MCF 10A (cell line): ENCODE measurements at regions not wholly inside any gene's neighbourhood (a gene's known extent, or its start where the extent isn't known, plus 50 kb on each side); places are given as distances from the start of the nearest gene placed in this dataset.
"Not testable (repeated sequence)": the region's sequence is repeated elsewhere in the genome, so short reads cannot be mapped to it uniquely, and the experiment has no call there.

Experiments
- BruUV-seq: library from RNA; stranded (reverse); fragments of 400-500 nt; replicated peaks from 2 replicates; lab custom pipeline; 2021; lab: Mats Ljungman, UMichigan
- CTCF ChIA-PET: fragments of 300-600 bp; sonication (Branson Sonifier 250); formaldehyde crosslinking; extraction: SDS; loops from one replicate; lab custom pipeline; 2021; ENCODE audit warnings: antibody characterized with exemption, inconsistent platforms; lab: Yijun Ruan, JAX
- POLR2A ChIA-PET: fragments of 300-600, 350-650 bp; sonication (Branson Sonifier 250); formaldehyde crosslinking; extraction: SDS; loops from one replicate; lab custom pipeline; 2020; ENCODE audit warnings: antibody characterized with exemption, inconsistent platforms; lab: Yijun Ruan, JAX
- DNase-seq: peaks from one replicate; pipeline ENCODE4 v3.0.0-alpha.2; 2018; ENCODE audit not compliant: unreplicated experiment
- H3K27ac Mint-ChIP-seq: one replicate; pipeline ENCODE4 v1.8.0; 2022; ENCODE audit warnings: mild to moderate bottlenecking, low read depth, mixed read lengths; ENCODE audit not compliant: unreplicated experiment
- H3K27me3 Mint-ChIP-seq: one replicate; pipeline ENCODE4 v1.8.0; 2022; ENCODE audit warnings: mixed read lengths; ENCODE audit not compliant: insufficient read depth, unreplicated experiment
- H3K36me3 Mint-ChIP-seq: one replicate; pipeline ENCODE4 v1.8.0; 2022; ENCODE audit warnings: mild to moderate bottlenecking, moderate library complexity, mixed read lengths; ENCODE audit not compliant: insufficient read depth, unreplicated experiment
- H3K4me1 Mint-ChIP-seq: one replicate; pipeline ENCODE4 v1.8.0; 2022; ENCODE audit warnings: mixed read lengths; ENCODE audit not compliant: insufficient read depth, unreplicated experiment
- H3K4me3 Mint-ChIP-seq: one replicate; pipeline ENCODE4 v1.8.0; 2022; ENCODE audit warnings: mild to moderate bottlenecking, moderate library complexity, mixed read lengths; ENCODE audit not compliant: unreplicated experiment
- H3K9me3 Mint-ChIP-seq: one replicate; pipeline ENCODE4 v1.8.0; 2022; ENCODE audit warnings: mixed read lengths; ENCODE audit not compliant: unreplicated experiment
- CTCF ChIP-seq: fragments of 200-600 bp; IDR thresholded peaks from one replicate; pipeline ENCODE4 v1.8.0; 2022; ENCODE audit warnings: antibody characterized with exemption, mild to moderate bottlenecking; ENCODE audit not compliant: unreplicated experiment
- intact Hi-C: fragments of 100-400 bp; cut with micrococcal nuclease; formaldehyde crosslinking; loops from 2 replicates; pipeline ENCODE4 v1.14.1; 2022

GRCh38 chr5:67897431-67897830, 318.1 kb upstream of the PIK3R1 start:
- H3K27me3 Mint-ChIP-seq = no peaks in the 10 kb centered on the region
- H3K9me3 Mint-ChIP-seq = no peaks in the 10 kb centered on the region
- no peak for TF ChIP-seq CTCF
- no peaks in the 10 kb centered on the region for H3K36me3 Mint-ChIP-seq
- intact Hi-C loops = no loop called here
- BruUV-seq = no TSS peak
- peak overlapping the region; percentile 82 for H3K27ac Mint-ChIP-seq
- H3K4me3 Mint-ChIP-seq = no peak overlapping the region
- POLR2A ChIA-PET = interaction anchor here (0.6 to 3.5 kb wide), 43 partner anchors 10 to 650 kb away, joined by 3 to 106 read pairs (median 4); partner anchors contain the start of gene PIK3R1
- CTCF ChIA-PET = interaction anchor here (0.6 to 1.4 kb wide), 7 partner anchors 80 to 1065 kb away, joined by 3 to 5 read pairs (median 3); no protein-coding TSS in a partner anchor
- H3K4me1 Mint-ChIP-seq = peaks cover 39% of the 10 kb centered on the region
- peak; percentile 86 for DNase-seq

GRCh38 chr5:67896930-67897313, 318.6 kb upstream of the PIK3R1 start:
- Mint-ChIP-seq H3K9me3 (no peaks in the 10 kb centered on the region), H3K27me3 (no peaks in the 10 kb centered on the region), H3K4me1 (peaks cover 39% of the 10 kb centered on the region), H3K27ac (peak overlapping the region; percentile 82), H3K36me3 (no peaks in the 10 kb centered on the region), H3K4me3 (no peak overlapping the region)
- TF ChIP-seq CTCF = no peak
- intact Hi-C loops = no loop called here
- BruUV-seq = TSS peak; percentile 94
- POLR2A ChIA-PET = interaction anchor here (0.6 to 3.5 kb wide), 36 partner anchors 9 to 649 kb away, joined by 3 to 106 read pairs (median 4); partner anchors contain the start of gene PIK3R1
- CTCF ChIA-PET = interaction anchor here (0.5 to 1.4 kb wide), 6 partner anchors 137 to 1065 kb away, joined by 3 to 4 read pairs (median 3); no protein-coding TSS in a partner anchor
- DNase-seq = peak; percentile 7

- POLR2A ChIA-PET = interaction anchor here (0.6 to 3.5 kb wide), 22 partner anchors 9 to 649 kb away, joined by 3 to 106 read pairs (median 8); partner anchors contain the start of gene PIK3R1
These were observed 319.1 kb upstream of the PIK3R1 start for GRCh38 chr5:67896311-67896929.

GRCh38 chr5:67889870-67890269, 325.7 kb upstream of the PIK3R1 start:
- DNase-seq, BruUV-seq, H3K9me3 Mint-ChIP-seq, H3K27ac Mint-ChIP-seq, H3K4me3 Mint-ChIP-seq, CTCF ChIA-PET, H3K36me3 Mint-ChIP-seq, H3K27me3 Mint-ChIP-seq, intact Hi-C loops, POLR2A ChIA-PET: not testable (repeated sequence)
- H3K4me1 Mint-ChIP-seq = peaks cover 10% of the 10 kb centered on the region

More at GRCh38 chr5:67896311-67896929, 319.1 kb upstream of the PIK3R1 start:
- Mint-ChIP-seq H3K36me3 (no peaks in the 10 kb centered on the region), H3K27ac (peak overlapping the region; percentile 82), H3K27me3 (no peaks in the 10 kb centered on the region), H3K4me3 (no peak overlapping the region), H3K4me1 (peaks cover 39% of the 10 kb centered on the region), H3K9me3 (no peaks in the 10 kb centered on the region)
- intact Hi-C loops = no loop called here
- no peak for TF ChIP-seq CTCF
- peak; percentile 27 for DNase-seq
- CTCF ChIA-PET = interaction anchor here (0.5 to 1.4 kb wide), 4 partner anchors 137 to 690 kb away, joined by 3 to 4 read pairs (median 4); no protein-coding TSS in a partner anchor
- no TSS peak for BruUV-seq
